HUES6 (cell line): ENCODE measurements at regions not wholly inside any gene's neighbourhood (a gene's known extent, or its start where the extent isn't known, plus 50 kb on each side); places are given as distances from the start of the nearest gene placed in this dataset.
"Not testable (repeated sequence)": the region's sequence is repeated elsewhere in the genome, so short reads cannot be mapped to it uniquely, and the experiment has no call there.

ENCODE experiments used
- H3K27ac ChIP-seq: 2 replicates; pipeline ENCODE4 v1.7.0; 2013; ENCODE audit warnings: low read depth, mild to moderate bottlenecking, low read length, inconsistent platforms
- H3K27me3 ChIP-seq: 2 replicates; pipeline ENCODE4 v1.6.1; 2013; ENCODE audit warnings: low read length; ENCODE audit not compliant: control insufficient read depth, insufficient read depth
- H3K36me3 ChIP-seq: 2 replicates; pipeline ENCODE4 v1.6.1; 2013; ENCODE audit warnings: low read length; ENCODE audit not compliant: control insufficient read depth, insufficient read depth
- H3K4me1 ChIP-seq: 2 replicates; pipeline ENCODE4 v1.6.1; 2013; ENCODE audit warnings: low read length; ENCODE audit not compliant: control insufficient read depth, insufficient read depth
- H3K4me3 ChIP-seq: 2 replicates; pipeline ENCODE4 v1.5.1; 2013; ENCODE audit warnings: low read depth, low read length
- H3K9ac ChIP-seq: one replicate; pipeline ENCODE4 v1.6.1; 2013; ENCODE audit warnings: mild to moderate bottlenecking, low read length
- H3K9me3 ChIP-seq: 2 replicates; pipeline ENCODE4 v1.6.1; 2013; ENCODE audit warnings: low read depth, low read length; ENCODE audit not compliant: control insufficient read depth, insufficient read depth

DNA sequence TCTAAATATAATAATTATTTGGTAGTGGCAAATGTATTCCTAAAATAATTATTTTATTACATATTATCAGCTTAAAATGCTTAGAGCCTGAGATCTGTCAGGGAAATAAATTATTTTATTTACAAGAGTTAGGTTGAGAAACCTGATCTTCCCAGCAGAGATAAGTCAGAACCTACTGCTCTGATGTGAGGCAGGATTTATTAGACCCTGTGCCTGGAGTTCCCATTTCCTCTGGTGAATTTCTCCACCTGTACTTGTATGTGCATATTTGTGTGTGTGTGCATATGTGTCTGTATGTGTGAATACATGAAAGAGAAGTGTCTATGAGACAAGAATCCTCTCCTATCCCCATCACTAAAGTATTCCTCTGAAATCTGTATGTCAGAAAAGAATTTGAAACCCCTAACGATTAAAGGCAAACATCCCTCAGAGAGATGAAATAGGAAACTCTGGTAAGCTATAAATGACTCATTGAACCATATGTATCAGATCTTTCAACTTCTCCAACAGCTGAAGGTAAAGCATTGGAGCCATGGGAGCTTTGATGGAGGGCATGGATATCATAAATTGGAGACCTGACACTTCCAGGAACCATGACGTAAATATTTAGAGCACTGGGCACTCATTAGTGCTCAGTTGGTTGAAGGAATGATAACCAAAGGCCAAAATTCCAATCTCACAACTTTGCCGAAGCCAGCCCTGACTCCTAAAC lies 190.9 kb downstream of the XPNPEP1 start:
- no peaks in the 10 kb centered on the region for H3K9me3 ChIP-seq
- no peak overlapping the region for H3K4me3 ChIP-seq
- no peaks in the 10 kb centered on the region for H3K4me1 ChIP-seq
- no peaks in the 10 kb centered on the region for H3K36me3 ChIP-seq
- no peak overlapping the region for H3K27ac ChIP-seq
- no peaks in the 10 kb centered on the region for H3K27me3 ChIP-seq
- no peak overlapping the region for H3K9ac ChIP-seq

DNA sequence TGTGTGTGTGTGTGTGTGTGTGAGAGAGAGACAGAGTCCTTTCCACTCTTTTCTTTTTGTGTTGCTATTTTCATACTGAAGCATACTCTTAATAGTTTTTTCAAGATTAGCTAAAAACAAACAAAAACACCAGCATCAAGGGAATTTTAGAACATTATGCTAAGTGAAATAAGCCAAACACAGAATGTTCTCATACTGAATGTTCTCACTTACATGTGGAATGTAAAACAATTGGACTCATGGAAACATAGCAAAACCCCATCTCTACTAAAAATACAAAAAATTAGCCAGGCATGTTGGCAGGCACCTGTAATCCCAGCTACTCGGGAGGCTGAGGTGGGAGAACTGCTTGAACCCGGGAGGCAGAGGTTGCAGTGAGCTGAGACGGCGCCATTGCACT lies 193.4 kb downstream of the XPNPEP1 start:
- H3K36me3 ChIP-seq, H3K27me3 ChIP-seq, H3K9me3 ChIP-seq, H3K4me3 ChIP-seq, H3K27ac ChIP-seq, H3K4me1 ChIP-seq, H3K9ac ChIP-seq: not testable (repeated sequence)

DNA sequence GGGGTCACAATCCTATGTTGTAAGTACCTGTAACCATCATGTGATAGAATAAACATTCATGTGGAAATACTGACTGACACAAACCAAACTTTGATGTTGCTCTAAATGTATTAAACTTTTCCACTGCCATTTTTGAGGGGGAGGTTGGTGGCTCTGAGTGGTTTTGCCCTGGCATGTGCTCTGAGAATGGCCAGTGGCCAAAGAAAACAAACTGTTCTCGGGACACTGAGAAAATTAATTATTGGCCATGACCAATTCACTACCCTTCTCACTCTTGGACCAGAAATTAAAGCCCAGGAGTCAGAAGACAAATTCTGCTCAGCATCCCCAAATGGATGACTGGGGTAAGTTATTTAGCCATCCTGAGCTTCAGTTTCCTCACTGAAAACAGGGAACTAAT lies 195.9 kb downstream of the XPNPEP1 start:
- H3K27me3 ChIP-seq: no peaks in the 10 kb centered on the region
- H3K9ac ChIP-seq: no peak overlapping the region
- no peak overlapping the region for H3K4me3 ChIP-seq
- H3K9me3 ChIP-seq: no peaks in the 10 kb centered on the region
- no peaks in the 10 kb centered on the region for H3K4me1 ChIP-seq
- no peak overlapping the region for H3K27ac ChIP-seq
- H3K36me3 ChIP-seq: no peaks in the 10 kb centered on the region

DNA sequence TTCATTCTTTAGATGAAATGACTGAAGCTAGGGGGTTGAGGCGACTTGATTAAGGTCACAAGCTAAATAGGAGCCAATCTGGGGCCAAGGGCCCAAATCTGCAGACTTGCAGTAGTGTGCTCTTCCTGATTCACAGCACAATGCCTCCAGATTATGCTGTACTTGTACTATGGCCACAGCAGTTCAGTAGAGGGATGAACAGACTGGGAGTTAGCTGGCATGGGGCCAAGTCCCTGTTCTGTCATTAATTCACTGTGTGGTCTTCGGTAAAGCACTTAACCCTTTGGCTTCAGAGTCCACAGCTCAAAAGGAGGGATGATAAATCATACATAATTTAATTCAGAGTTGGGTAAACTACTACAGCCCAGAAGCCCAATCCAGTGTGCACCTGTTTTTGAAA lies 196.8 kb downstream of the XPNPEP1 start:
- Histone ChIP-seq H3K36me3 (no peaks in the 10 kb centered on the region), H3K9ac (no peak overlapping the region), H3K27me3 (no peaks in the 10 kb centered on the region), H3K27ac (no peak overlapping the region), H3K9me3 (no peaks in the 10 kb centered on the region), H3K4me1 (no peaks in the 10 kb centered on the region), H3K4me3 (no peak overlapping the region)

DNA sequence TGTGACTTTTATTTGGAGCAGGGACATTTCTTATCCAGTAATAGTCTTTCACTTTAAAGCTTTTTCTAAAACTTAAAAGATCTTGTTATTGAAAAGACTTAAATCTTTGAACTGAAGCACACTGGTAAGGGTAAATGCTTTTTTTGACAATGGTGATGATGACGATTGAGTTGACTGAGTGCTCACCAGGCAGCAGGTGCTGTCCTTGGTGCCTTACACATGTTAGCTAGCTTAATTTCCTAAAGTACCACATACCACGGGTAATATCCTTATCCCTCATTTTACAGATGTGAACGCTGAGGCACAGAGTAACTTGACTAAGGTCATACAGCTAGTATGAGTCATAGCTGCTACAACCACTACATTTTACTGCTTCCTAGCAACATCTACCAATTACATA lies 200.0 kb downstream of the XPNPEP1 start:
- Histone ChIP-seq H3K27me3 (no peaks in the 10 kb centered on the region), H3K4me1 (no peaks in the 10 kb centered on the region), H3K4me3 (no peak overlapping the region), H3K9ac (no peak overlapping the region), H3K27ac (no peak overlapping the region), H3K36me3 (no peaks in the 10 kb centered on the region), H3K9me3 (no peaks in the 10 kb centered on the region)

DNA sequence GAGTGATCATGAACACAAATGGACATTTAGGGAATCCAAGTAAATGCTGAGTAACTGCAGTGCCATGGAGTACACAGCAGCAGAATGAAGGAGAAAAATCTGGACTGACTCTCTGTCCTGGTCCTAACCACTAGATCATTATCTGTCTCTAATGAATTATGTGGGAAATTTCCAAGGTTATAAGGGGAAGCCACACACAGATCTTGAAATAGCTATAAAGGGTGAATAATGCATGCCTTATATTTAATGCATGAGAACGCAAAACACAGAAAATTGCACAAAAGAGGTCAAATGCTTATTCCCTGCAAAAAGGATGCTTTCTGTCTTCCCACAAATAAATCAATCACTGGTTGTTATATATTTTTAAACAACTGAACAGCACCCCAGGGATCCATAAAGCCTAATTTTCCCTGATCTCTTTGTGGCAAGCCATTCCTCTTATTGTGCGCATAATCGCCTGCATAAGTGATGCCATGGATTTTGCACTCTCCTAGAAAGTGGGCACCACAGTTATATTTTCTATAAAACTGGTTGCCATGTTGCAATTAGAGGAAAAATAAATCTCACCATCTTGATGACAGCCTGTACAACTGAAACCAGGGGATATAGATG lies 201.8 kb downstream of the XPNPEP1 start:
- no peak overlapping the region for H3K9ac ChIP-seq
- no peak overlapping the region for H3K4me3 ChIP-seq
- H3K9me3 ChIP-seq: no peaks in the 10 kb centered on the region
- H3K4me1 ChIP-seq: no peaks in the 10 kb centered on the region
- H3K27ac ChIP-seq: no peak overlapping the region
- no peaks in the 10 kb centered on the region for H3K36me3 ChIP-seq
- H3K27me3 ChIP-seq: no peaks in the 10 kb centered on the region

DNA sequence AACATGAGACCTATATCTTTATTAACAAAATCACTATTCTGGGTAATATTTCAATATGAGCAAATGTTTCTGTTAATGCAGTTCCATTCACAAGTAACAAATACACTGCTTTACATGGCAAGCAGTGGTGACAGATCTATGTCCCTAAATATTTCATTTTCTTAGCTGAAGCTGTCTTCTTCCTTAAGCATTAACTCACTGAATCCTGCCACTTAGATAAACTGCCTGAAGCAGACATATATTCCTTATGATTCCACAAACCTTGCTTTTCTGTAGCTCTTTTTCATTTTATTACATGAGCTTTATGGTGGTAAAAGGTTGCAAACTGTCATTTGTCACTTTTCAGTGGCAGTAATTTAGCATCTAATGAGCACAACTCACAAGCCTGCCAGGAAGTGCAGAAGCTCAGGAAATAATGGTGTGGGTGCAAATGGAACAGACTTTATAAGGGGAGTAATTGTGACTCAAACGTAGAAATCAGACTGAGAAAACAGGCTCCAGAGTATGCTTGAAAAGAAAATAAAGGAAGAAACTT lies 217.2 kb downstream of the XPNPEP1 start:
- H3K36me3 ChIP-seq: no peaks in the 10 kb centered on the region
- no peak overlapping the region for H3K9ac ChIP-seq
- H3K4me1 ChIP-seq: no peaks in the 10 kb centered on the region
- H3K4me3 ChIP-seq: no peak overlapping the region
- H3K27me3 ChIP-seq: no peaks in the 10 kb centered on the region
- peaks cover 10% of the 10 kb centered on the region for H3K9me3 ChIP-seq
- H3K27ac ChIP-seq: no peak overlapping the region

DNA sequence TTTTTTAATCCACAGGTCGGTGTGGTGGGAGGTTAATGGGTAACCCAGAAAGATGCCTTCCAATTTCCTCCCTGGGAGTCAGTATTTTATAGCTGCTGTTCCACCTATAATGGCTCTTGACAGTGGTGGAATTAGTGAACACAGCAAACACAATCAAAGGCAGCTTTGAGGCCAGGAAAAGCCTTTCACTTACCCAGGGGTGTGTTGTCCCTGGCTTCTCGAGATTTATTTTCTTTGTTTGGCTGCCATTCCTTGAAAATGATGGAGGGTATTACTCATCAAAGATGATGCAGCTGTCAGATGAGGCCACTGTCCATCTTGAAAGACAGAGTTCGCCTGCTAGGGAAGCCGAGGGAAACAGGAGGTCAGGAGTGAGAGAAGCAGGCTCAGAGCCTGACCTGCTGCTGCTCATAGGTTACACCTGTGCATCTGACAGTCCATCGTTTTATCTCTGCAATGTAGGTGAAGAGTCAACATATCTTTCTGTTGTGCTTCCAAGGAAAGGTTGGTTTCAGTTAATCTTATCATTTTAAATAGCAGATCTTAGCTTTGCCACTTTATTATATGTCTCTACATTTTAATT lies 221.6 kb downstream of the XPNPEP1 start:
- Histone ChIP-seq H3K9me3 (no peaks in the 10 kb centered on the region), H3K27ac (no peak overlapping the region), H3K36me3 (no peaks in the 10 kb centered on the region), H3K9ac (no peak overlapping the region), H3K27me3 (no peaks in the 10 kb centered on the region), H3K4me3 (no peak overlapping the region), H3K4me1 (no peaks in the 10 kb centered on the region)

DNA sequence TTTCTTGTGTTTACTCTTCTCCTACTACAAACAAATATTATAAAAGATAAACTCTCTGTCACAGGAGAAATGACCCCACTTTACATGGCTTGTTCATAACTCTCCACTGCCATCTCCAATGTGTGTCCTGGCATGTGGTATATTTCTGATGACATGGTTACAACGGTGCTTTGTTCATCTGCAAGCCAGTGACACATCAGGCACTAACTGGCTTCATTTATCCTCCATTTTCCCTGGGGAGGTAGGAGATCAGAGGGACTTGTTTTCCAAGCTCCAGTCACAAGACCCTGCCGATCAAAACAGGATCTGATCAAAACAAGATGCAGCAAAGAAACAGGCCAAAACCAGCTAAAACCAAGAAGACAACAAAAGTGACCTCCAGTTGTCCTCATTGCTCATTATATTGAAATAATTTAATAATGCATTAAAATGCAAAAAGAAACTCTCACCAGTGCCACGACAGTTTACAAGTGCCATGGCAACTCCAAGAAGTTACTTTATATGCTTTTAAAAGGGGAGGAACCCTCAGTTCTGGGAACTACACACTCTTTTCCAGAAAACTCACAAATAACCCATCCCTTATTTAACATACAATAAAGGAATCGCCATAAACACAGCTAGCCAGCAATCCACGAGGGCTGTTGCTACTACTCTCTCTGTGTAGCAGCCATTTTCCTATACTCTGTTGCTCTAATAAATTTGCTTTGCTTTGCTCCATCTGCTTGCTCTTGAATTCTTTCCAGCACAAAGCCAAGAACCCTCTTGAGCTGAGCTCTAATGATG lies 224.2 kb downstream of the XPNPEP1 start:
- H3K27me3 ChIP-seq: no peaks in the 10 kb centered on the region
- no peak overlapping the region for H3K9ac ChIP-seq

DNA sequence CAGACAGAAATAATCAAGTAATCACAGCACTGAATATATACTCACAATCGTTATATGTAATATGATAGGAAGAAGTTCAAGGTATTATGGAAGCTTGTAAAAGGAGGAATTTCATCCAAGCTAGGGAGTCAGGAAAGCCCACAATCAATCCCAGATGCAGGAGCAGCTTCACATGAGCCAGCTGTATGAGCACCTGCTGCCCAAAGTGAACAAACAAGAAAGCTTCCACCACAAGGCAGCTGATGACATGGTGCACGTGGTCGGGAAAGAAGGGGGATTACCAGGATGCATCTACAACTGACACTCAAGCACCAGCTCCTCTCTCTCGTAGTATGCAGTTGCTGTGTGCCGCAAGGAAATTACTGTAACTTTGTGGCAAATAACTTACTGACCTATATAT lies 225.2 kb downstream of the XPNPEP1 start:
- H3K27ac ChIP-seq: no peak overlapping the region
- H3K4me1 ChIP-seq: no peaks in the 10 kb centered on the region
- H3K27me3 ChIP-seq: no peaks in the 10 kb centered on the region
- no peak overlapping the region for H3K4me3 ChIP-seq
- no peaks in the 10 kb centered on the region for H3K9me3 ChIP-seq
- no peaks in the 10 kb centered on the region for H3K36me3 ChIP-seq
- no peak overlapping the region for H3K9ac ChIP-seq

More for the DNA sequence above, 224.2 kb downstream of the XPNPEP1 start:
- Histone ChIP-seq H3K36me3 (no peaks in the 10 kb centered on the region), H3K9me3 (no peaks in the 10 kb centered on the region), H3K4me1 (no peaks in the 10 kb centered on the region), H3K27ac (no peak overlapping the region), H3K4me3 (no peak overlapping the region)
